GM12878 (cell line): ENCODE measurements at regions not wholly inside any gene's neighbourhood (a gene's known extent, or its start where the extent isn't known, plus 50 kb on each side); places are given as distances from the start of the nearest gene placed in this dataset.

Source experiments
- ATAC-seq: fragments of 200-7000 bp; cut with Tn5 transposase; 3 replicates; pipeline ENCODE4 v1.9.1; 2020; ENCODE audit warnings: mild to moderate bottlenecking, moderate library complexity
- BruUV-seq: library from RNA; stranded (reverse); fragments of 400-500 nt; replicated peaks from 2 replicates; lab custom pipeline; 2021; lab: Mats Ljungman, UMichigan
- CTCF ChIA-PET: fragments of 300-600 bp; sonication (Branson Sonifier 250); formaldehyde crosslinking; extraction: SDS; loops from one replicate; lab custom pipeline; 2021; ENCODE audit warnings: inconsistent platforms; lab: Yijun Ruan, JAX
- POLR2A ChIA-PET: fragments of 350-600 bp; formaldehyde crosslinking; extraction: SDS; loops from one replicate; lab custom pipeline; 2021; ENCODE audit warnings: inconsistent platforms; lab: Charles Lee
- RAD21 ChIA-PET: fragments of 300-600 bp; sonication (Branson Sonifier 250); formaldehyde crosslinking; loops from one replicate; lab custom pipeline; 2023; ENCODE audit warnings: antibody characterized with exemption; ENCODE audit not compliant: unreplicated experiment; lab: Charles Lee
- SMC1A ChIA-PET: fragments of 300-600 bp; sonication (Branson Sonifier 250); formaldehyde crosslinking; loops from one replicate; lab custom pipeline; 2023; ENCODE audit not compliant: unreplicated experiment, uncharacterized antibody; lab: Charles Lee
- DNase-seq: peaks from one replicate; pipeline ENCODE4 v3.0.0-alpha.2; 2011; ENCODE audit warnings: low read depth, low spot score
- FAIRE-seq: peaks from 3 replicates; lab custom pipeline; 2011; peaks lifted over from hg19 to GRCh38; lab: Jason Lieb, UNC
- H2AFZ ChIP-seq: 2 replicates; pipeline ENCODE4 v1.6.0; 2011; ENCODE audit warnings: low read depth, low read length, control low read depth; ENCODE audit not compliant: control insufficient read depth
- H3K27ac ChIP-seq: 2 replicates; pipeline ENCODE4 v1.5.1; 2011; ENCODE audit warnings: control low read depth; ENCODE audit not compliant: control insufficient read depth, insufficient read depth
- H3K27me3 ChIP-seq, 2 experiments: replicated peaks in 1 of 2; 2 replicates each; pipeline versions ENCODE4 v1.6.0 to v1.6.1; 2011; ENCODE audit warnings: low read length in 1 of 2; ENCODE audit not compliant: control insufficient read depth in 2 of 2, insufficient read depth in 2 of 2
- H3K36me3 ChIP-seq, 2 experiments: 2 replicates each; pipeline ENCODE4 v1.5.1; 2011; ENCODE audit warnings: low read length in 1 of 2; ENCODE audit not compliant: control insufficient read depth in 2 of 2, insufficient read depth in 2 of 2
- H3K4me1 ChIP-seq: 2 replicates; pipeline ENCODE4 v1.6.1; 2011; ENCODE audit warnings: mild to moderate bottlenecking, low read length, moderate library complexity, mixed read lengths; ENCODE audit not compliant: control insufficient read depth, insufficient read depth
- H3K4me2 ChIP-seq: 2 replicates; pipeline ENCODE4 v1.6.0; 2011; ENCODE audit warnings: control low read depth; ENCODE audit not compliant: control insufficient read depth, insufficient read depth
- H3K4me3 ChIP-seq: fragments of 200-600 bp; sonication (generic); 2 replicates; pipeline ENCODE4 v1.5.1; 2016
- H3K79me2 ChIP-seq: 2 replicates; pipeline ENCODE4 v1.6.0; 2011; ENCODE audit warnings: low read length; ENCODE audit not compliant: control insufficient read depth, insufficient read depth
- H3K9ac ChIP-seq: 2 replicates; pipeline ENCODE4 v1.8.0; 2011; ENCODE audit warnings: low read length, control low read depth, mixed read lengths; ENCODE audit not compliant: control insufficient read depth, insufficient read depth
- H3K9me3 ChIP-seq: replicated peaks from 3 replicates; pipeline ENCODE4 v1.5.1; 2011; ENCODE audit warnings: mild to moderate bottlenecking, low read length; ENCODE audit not compliant: control insufficient read depth, insufficient read depth
- H4K20me1 ChIP-seq: 2 replicates; pipeline ENCODE4 v1.6.0; 2011; ENCODE audit not compliant: control insufficient read depth, insufficient read depth
- FOS ChIP-seq: IDR thresholded peaks from 3 replicates; pipeline ENCODE4 v1.6.1; 2011; ENCODE audit warnings: borderline replicate concordance; ENCODE audit not compliant: insufficient read length; ENCODE audit errors: extremely low read depth
- MYC ChIP-seq: IDR thresholded peaks from 2 replicates; pipeline ENCODE4 v1.6.1; 2011; ENCODE audit warnings: mild to moderate bottlenecking, low read length, moderate library complexity, inconsistent platforms; ENCODE audit not compliant: insufficient read depth, insufficient replicate concordance, insufficient read length, severe bottlenecking
- NFYA ChIP-seq: IDR thresholded peaks from 2 replicates; pipeline ENCODE4 v1.6.1; 2011; ENCODE audit warnings: low read depth, mild to moderate bottlenecking, low read length, improper control_type of control experiment, borderline replicate concordance
- NR2F1 ChIP-seq: fragments of 450-650 bp; conservative IDR thresholded peaks from 2 replicates; pipeline ENCODE4 v1.6.1; 2017; ENCODE audit warnings: mild to moderate bottlenecking
- RAD51 ChIP-seq: fragments of 450-650 bp; IDR thresholded peaks from 2 replicates; pipeline ENCODE4 v1.6.1; 2016; ENCODE audit warnings: moderate library complexity, mild to moderate bottlenecking, inconsistent platforms
- RBBP5 ChIP-seq: fragments of 200-600 bp; sonication (generic); conservative IDR thresholded peaks from 2 replicates; pipeline ENCODE4 v1.6.1; 2016
- RFX5 ChIP-seq: IDR thresholded peaks from 2 replicates; pipeline ENCODE4 v1.6.1; 2011; ENCODE audit warnings: low read depth, low read length, improper control_type of control experiment
- SUZ12 ChIP-seq: fragments of 200-600 bp; sonication (generic); IDR thresholded peaks from one replicate; pipeline ENCODE4 v1.6.1; 2018; ENCODE audit warnings: antibody characterized with exemption, mild to moderate bottlenecking; ENCODE audit not compliant: unreplicated experiment
- TAF1 ChIP-seq: IDR thresholded peaks from 2 replicates; pipeline ENCODE4 v1.6.1; 2011; ENCODE audit warnings: mild to moderate bottlenecking, low read depth, low read length, borderline replicate concordance
- WGBS: methylation state at CpG from one replicate; pipeline ENCODE4 v1.1.6; 2016; ENCODE audit warnings: low lambda C conversion rate; ENCODE audit not compliant: insufficient replicate concordance, insufficient coverage; ENCODE audit errors: missing lambda C conversion rate; 5-methylcytosine and 5-hydroxymethylcytosine counted together
- in situ Hi-C: fragments of 300-500 bp; cut with MboI; formaldehyde crosslinking; loops from 9 replicates; pipeline ENCODE4 v1.14.3; 2018; ENCODE audit warnings: mixed read lengths
- intact Hi-C: fragments of 100-400 bp; cut with micrococcal nuclease; formaldehyde crosslinking; loops from one replicate; pipeline ENCODE4 v1.14.2; 2022; ENCODE audit not compliant: unreplicated experiment
- TF ChIP-seq, protein P1 (sequence below): fragments of 150-350 bp; IDR thresholded peaks from 2 replicates; pipeline ENCODE4 v1.6.1; 2016; ENCODE audit warnings: low read depth, low read length
- TF ChIP-seq, protein P2 (sequence below): fragments of 450-650 bp; IDR thresholded peaks from 2 replicates; pipeline ENCODE4 v1.6.1; 2014; ENCODE audit warnings: mild to moderate bottlenecking
- TF ChIP-seq, protein P3 (sequence below): IDR thresholded peaks from 2 replicates; pipeline ENCODE4 v1.6.1; 2012; ENCODE audit warnings: low read depth, low read length, improper control_type of control experiment

DNA sequence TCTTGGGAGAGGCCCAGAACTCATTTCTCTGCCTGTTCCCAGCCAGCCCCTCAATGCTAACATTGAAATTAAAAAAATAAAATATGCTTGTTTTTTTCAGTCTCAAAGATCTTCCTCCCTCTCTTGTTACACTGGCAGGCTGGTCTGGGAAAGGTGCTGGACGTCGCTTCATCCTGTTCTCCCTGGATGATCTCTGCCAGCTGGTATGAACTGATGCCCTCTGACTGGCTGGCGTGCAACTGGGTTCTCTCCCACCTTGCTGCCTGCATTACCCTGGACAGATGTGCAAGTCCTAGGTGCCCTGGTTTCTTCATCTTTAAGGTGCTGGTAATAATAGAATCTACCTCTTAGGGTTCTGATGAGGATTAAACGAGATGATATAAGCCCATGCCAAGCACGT, 263.9 kb upstream of the PROK2 start:
- H3K9ac ChIP-seq: no peak overlapping the region
- no peak overlapping the region for H3K27ac ChIP-seq
- DNase-seq (no peak), FAIRE-seq (no peak)
- RAD21 ChIA-PET: no interaction called here
- no peak overlapping the region for H3K4me3 ChIP-seq
- no peaks in the 10 kb centered on the region for H3K27me3 ChIP-seq
- POLR2A ChIA-PET: no interaction called here
- SMC1A ChIA-PET: interaction anchor here (0.8 to 1.3 kb wide), 2 partner anchors 48 to 173 kb away, joined by 3 to 5 read pairs; no protein-coding TSS in a partner anchor
- intact Hi-C loops: no loop called here
- H3K36me3 ChIP-seq: no peaks in the 10 kb centered on the region
- H3K9me3 ChIP-seq: no peaks in the 10 kb centered on the region
- H3K4me1 ChIP-seq: peaks cover 2% of the 10 kb centered on the region
- no peaks in the 10 kb centered on the region for H4K20me1 ChIP-seq
- in situ Hi-C loops: no loop called here
- no peak overlapping the region for H3K4me2 ChIP-seq
- 68% methylated on average over 5 of the region's 5 CpGs for WGBS
- CTCF ChIA-PET: no interaction called here
- no peaks in the 10 kb centered on the region for H3K79me2 ChIP-seq
- TF ChIP-seq RAD51: no peak
- no peak for TF ChIP-seq TAF1
- no peak for TF ChIP-seq NR2F1
- TF ChIP-seq MYC: no peak
- TF ChIP-seq, all 136 proteins: peak for 0
- BruUV-seq: no TSS peak
- ATAC-seq: no peak
- no peak overlapping the region for H2AFZ ChIP-seq

DNA sequence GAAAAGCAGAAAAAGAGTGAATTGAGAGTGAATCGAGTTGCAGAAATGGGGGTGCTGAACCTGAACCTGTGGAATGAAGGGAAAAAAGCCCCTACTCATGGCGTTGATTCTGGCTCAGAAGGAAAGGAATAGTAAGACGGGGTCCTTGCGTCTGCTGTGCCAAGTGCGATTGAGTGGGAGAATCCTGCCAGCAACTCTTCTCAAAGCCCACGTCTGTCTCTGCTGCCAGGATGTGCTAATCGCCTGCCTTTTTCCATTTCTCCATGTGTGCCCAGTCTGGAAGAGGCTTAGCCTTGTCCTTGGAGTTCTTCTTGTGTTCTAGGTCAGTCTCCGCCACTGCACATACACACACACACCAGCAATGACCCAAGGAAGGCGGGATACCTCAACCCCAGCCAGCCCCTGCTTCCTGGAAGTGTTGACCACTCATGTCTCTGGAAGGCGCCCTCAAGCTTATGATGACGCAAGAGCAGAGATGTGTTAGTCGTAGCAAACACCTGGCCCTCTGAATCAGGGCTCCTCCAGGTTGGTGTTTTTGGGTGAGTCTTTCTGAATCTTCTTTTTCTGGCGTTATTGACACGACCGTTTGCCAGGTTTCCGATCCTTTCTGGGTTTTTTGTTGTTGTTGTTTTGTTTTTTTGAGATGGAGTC, 262.4 kb upstream of the PROK2 start:
- 85% methylated on average over 16 of the region's 16 CpGs for WGBS
- ChIA-PET RAD21 (no interaction called here), SMC1A (interaction anchor here (0.8 to 1.3 kb wide), 2 partner anchors 59 to 69 kb away, joined by 3 read pairs; no protein-coding TSS in a partner anchor), CTCF (no interaction called here), POLR2A (no interaction called here)
- H3K4me1 ChIP-seq: peaks cover 17% of the 10 kb centered on the region
- no peaks in the 10 kb centered on the region for H4K20me1 ChIP-seq
- H3K27ac ChIP-seq: no peak overlapping the region
- no peak for DNase-seq
- H3K36me3 ChIP-seq: no peaks in the 10 kb centered on the region
- no peak overlapping the region for H3K9ac ChIP-seq
- BruUV-seq: no TSS peak
- H3K4me2 ChIP-seq: no peak overlapping the region
- in situ Hi-C loops (no loop called here), intact Hi-C loops (no loop called here)
- no peak for ATAC-seq
- H3K79me2 ChIP-seq: no peaks in the 10 kb centered on the region
- H2AFZ ChIP-seq: no peak overlapping the region
- no peak overlapping the region for H3K4me3 ChIP-seq
- no peak for FAIRE-seq
- no peaks in the 10 kb centered on the region for H3K9me3 ChIP-seq
- H3K27me3 ChIP-seq: no peaks in the 10 kb centered on the region
- no peak for TF ChIP-seq SUZ12
- no peak for TF ChIP-seq NFYA
- TF ChIP-seq NR2F1: no peak
- TF ChIP-seq, protein P1, sequence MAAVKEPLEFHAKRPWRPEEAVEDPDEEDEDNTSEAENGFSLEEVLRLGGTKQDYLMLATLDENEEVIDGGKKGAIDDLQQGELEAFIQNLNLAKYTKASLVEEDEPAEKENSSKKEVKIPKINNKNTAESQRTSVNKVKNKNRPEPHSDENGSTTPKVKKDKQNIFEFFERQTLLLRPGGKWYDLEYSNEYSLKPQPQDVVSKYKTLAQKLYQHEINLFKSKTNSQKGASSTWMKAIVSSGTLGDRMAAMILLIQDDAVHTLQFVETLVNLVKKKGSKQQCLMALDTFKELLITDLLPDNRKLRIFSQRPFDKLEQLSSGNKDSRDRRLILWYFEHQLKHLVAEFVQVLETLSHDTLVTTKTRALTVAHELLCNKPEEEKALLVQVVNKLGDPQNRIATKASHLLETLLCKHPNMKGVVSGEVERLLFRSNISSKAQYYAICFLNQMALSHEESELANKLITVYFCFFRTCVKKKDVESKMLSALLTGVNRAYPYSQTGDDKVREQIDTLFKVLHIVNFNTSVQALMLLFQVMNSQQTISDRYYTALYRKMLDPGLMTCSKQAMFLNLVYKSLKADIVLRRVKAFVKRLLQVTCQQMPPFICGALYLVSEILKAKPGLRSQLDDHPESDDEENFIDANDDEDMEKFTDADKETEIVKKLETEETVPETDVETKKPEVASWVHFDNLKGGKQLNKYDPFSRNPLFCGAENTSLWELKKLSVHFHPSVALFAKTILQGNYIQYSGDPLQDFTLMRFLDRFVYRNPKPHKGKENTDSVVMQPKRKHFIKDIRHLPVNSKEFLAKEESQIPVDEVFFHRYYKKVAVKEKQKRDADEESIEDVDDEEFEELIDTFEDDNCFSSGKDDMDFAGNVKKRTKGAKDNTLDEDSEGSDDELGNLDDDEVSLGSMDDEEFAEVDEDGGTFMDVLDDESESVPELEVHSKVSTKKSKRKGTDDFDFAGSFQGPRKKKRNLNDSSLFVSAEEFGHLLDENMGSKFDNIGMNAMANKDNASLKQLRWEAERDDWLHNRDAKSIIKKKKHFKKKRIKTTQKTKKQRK: no peak
- TF ChIP-seq, protein P2, sequence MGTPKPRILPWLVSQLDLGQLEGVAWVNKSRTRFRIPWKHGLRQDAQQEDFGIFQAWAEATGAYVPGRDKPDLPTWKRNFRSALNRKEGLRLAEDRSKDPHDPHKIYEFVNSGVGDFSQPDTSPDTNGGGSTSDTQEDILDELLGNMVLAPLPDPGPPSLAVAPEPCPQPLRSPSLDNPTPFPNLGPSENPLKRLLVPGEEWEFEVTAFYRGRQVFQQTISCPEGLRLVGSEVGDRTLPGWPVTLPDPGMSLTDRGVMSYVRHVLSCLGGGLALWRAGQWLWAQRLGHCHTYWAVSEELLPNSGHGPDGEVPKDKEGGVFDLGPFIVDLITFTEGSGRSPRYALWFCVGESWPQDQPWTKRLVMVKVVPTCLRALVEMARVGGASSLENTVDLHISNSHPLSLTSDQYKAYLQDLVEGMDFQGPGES: no peak
- no peak for TF ChIP-seq RBBP5
- no peak for TF ChIP-seq RFX5
- TF ChIP-seq, protein P3, sequence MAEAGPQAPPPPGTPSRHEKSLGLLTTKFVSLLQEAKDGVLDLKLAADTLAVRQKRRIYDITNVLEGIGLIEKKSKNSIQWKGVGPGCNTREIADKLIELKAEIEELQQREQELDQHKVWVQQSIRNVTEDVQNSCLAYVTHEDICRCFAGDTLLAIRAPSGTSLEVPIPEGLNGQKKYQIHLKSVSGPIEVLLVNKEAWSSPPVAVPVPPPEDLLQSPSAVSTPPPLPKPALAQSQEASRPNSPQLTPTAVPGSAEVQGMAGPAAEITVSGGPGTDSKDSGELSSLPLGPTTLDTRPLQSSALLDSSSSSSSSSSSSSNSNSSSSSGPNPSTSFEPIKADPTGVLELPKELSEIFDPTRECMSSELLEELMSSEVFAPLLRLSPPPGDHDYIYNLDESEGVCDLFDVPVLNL: no peak
- no peak for TF ChIP-seq FOS
